HG03280 (cell line): ENCODE measurements at regions not wholly inside any gene's neighbourhood (a gene's known extent, or its start where the extent isn't known, plus 50 kb on each side); places are given as distances from the start of the nearest gene placed in this dataset.
"Not testable (repeated sequence)": the region's sequence is repeated elsewhere in the genome, so short reads cannot be mapped to it uniquely, and the experiment has no call there.

Source experiments
- ATAC-seq: cut with Tn5 transposase; IDR thresholded peaks from one replicate; pipeline ENCODE4 v1.9.1; 2021; ENCODE audit warnings: mild to moderate bottlenecking, moderate library complexity; ENCODE audit not compliant: unreplicated experiment

GRCh38 chr3:18237251-18238005 is 187.7 kb downstream of the SATB1 start:
- ATAC-seq = no peak

GRCh38 chr3:18236726-18237125 is 188.4 kb downstream of the SATB1 start:
- ATAC-seq = no peak

GRCh38 chr3:18234717-18235335 is 190.3 kb downstream of the SATB1 start:
- no peak for ATAC-seq

- ATAC-seq = no peak
These were observed 191.0 kb downstream of the SATB1 start for GRCh38 chr3:18233987-18234716.

GRCh38 chr3:18232317-18232716 is 192.8 kb downstream of the SATB1 start:
- ATAC-seq = no peak

GRCh38 chr3:18228060-18228459 is 197.1 kb downstream of the SATB1 start:
- ATAC-seq = no peak

GRCh38 chr3:18225709-18226108 is 199.4 kb downstream of the SATB1 start:
- no peak for ATAC-seq

GRCh38 chr3:18224426-18224825 is 200.7 kb downstream of the SATB1 start:
- ATAC-seq = no peak

- peak; percentile 30 for ATAC-seq
These were observed 201.2 kb downstream of the SATB1 start for GRCh38 chr3:18223974-18224373.

- ATAC-seq = peak; percentile 95
These were observed 201.6 kb downstream of the SATB1 start for GRCh38 chr3:18223571-18223970.

- no peak for ATAC-seq
These were observed 202.5 kb downstream of the SATB1 start for GRCh38 chr3:18222686-18223085.

- ATAC-seq = no peak
These were observed 207.5 kb downstream of the SATB1 start for GRCh38 chr3:18217507-18218174.

GRCh38 chr3:18216996-18217395 is 208.1 kb downstream of the SATB1 start:
- no peak for ATAC-seq

GRCh38 chr3:18215639-18216038 is 209.5 kb downstream of the SATB1 start:
- ATAC-seq = no peak

GRCh38 chr3:18211116-18211515 is 214.0 kb downstream of the SATB1 start:
- no peak for ATAC-seq

- no peak for ATAC-seq
These were observed 216.3 kb downstream of the SATB1 start for GRCh38 chr3:18208856-18209255.

- ATAC-seq = no peak
These were observed 217.0 kb downstream of the SATB1 start for GRCh38 chr3:18208091-18208490.

GRCh38 chr3:18207226-18207625 is 217.9 kb downstream of the SATB1 start:
- ATAC-seq = no peak

- not testable (repeated sequence) for ATAC-seq
These were observed 219.4 kb downstream of the SATB1 start for GRCh38 chr3:18205701-18206100.

GRCh38 chr3:18201315-18201714 is 223.8 kb downstream of the SATB1 start:
- no peak for ATAC-seq

GRCh38 chr3:18199757-18200156 is 225.4 kb downstream of the SATB1 start:
- no peak for ATAC-seq
